ENCODE measurements at regions not wholly inside any gene's neighbourhood (a gene's known extent, or its start where the extent isn't known, plus 50 kb on each side); places are given as distances from the start of the nearest gene placed in this dataset.
"Not testable (repeated sequence)": the region's sequence is repeated elsewhere in the genome, so short reads cannot be mapped to it uniquely, and the experiment has no call there.

GRCh38 chr3:177351206-177351605 is 153.9 kb upstream of the TBL1XR1 start:
- H3K4me1 ChIP-seq (ENCODE audit: insufficient read depth, low read length): peaks cover under 1% of the 10 kb centered on the region
- DNase-seq: no peak
- no peak overlapping the region for H3K4me3 Mint-ChIP-seq
- H3K27ac ChIP-seq (ENCODE audit: low read depth, low read length): no peak overlapping the region
- H3K36me3 ChIP-seq (ENCODE audit: insufficient read depth, low read length): no peaks in the 10 kb centered on the region
- no peaks in the 10 kb centered on the region for H3K27me3 ChIP-seq (ENCODE audit: insufficient read depth, low read length, poor library complexity, severe bottlenecking)
- H3K4me3 ChIP-seq (ENCODE audit: low read length): no peak overlapping the region
- ChIA-PET POLR2A (no interaction called here), CTCF (no interaction called here)
- H3K9me3 ChIP-seq (ENCODE audit: low read length): no peaks in the 10 kb centered on the region
- H3K36me3 Mint-ChIP-seq: no peaks in the 10 kb centered on the region
- H3K27me3 Mint-ChIP-seq: no peaks in the 10 kb centered on the region
- peaks cover 0 to 12% (median 7%) of the 10 kb centered on the region in 3 donors for H3K4me1 Mint-ChIP-seq
- peak overlapping the region in 2 of 8 donors; percentile 2 to 24 for H3K27ac Mint-ChIP-seq
- H3K9me3 Mint-ChIP-seq: no peaks in the 10 kb centered on the region

GRCh38 chr3:177351757-177352158 is 154.5 kb upstream of the TBL1XR1 start:
- Histone ChIP-seq H3K4me3 (ENCODE audit: low read length) (no peak overlapping the region), H3K27me3 (ENCODE audit: insufficient read depth, low read length, poor library complexity, severe bottlenecking) (no peaks in the 10 kb centered on the region), H3K4me1 (ENCODE audit: insufficient read depth, low read length) (no peaks in the 10 kb centered on the region), H3K9me3 (ENCODE audit: low read length) (no peaks in the 10 kb centered on the region), H3K27ac (ENCODE audit: low read depth, low read length) (no peak overlapping the region), H3K36me3 (ENCODE audit: insufficient read depth, low read length) (no peaks in the 10 kb centered on the region)
- H3K27ac Mint-ChIP-seq: peak overlapping the region in 1 of 8 donors; percentile 2
- ChIA-PET CTCF (no interaction called here), POLR2A (no interaction called here)
- no peaks in the 10 kb centered on the region for H3K27me3 Mint-ChIP-seq
- no peak for DNase-seq
- no peak overlapping the region for H3K4me3 Mint-ChIP-seq
- H3K9me3 Mint-ChIP-seq: no peaks in the 10 kb centered on the region
- H3K36me3 Mint-ChIP-seq: no peaks in the 10 kb centered on the region
- H3K4me1 Mint-ChIP-seq: peaks cover 0 to 13% (median 8%) of the 10 kb centered on the region in 3 donors

- Histone ChIP-seq H3K27me3 (ENCODE audit: insufficient read depth, low read length, poor library complexity, severe bottlenecking) (no peaks in the 10 kb centered on the region), H3K36me3 (ENCODE audit: insufficient read depth, low read length) (no peaks in the 10 kb centered on the region), H3K27ac (ENCODE audit: low read depth, low read length) (no peak overlapping the region), H3K9me3 (ENCODE audit: low read length) (no peaks in the 10 kb centered on the region), H3K4me1 (ENCODE audit: insufficient read depth, low read length) (peaks cover 5% of the 10 kb centered on the region), H3K4me3 (ENCODE audit: low read length) (no peak overlapping the region)
- CTCF ChIA-PET: no interaction called here
- Mint-ChIP-seq H3K9me3 (no peaks in the 10 kb centered on the region), H3K4me3 (no peak overlapping the region), H3K4me1 (peaks cover 5 to 19% (median 13%) of the 10 kb centered on the region in 3 donors), H3K36me3 (no peaks in the 10 kb centered on the region), H3K27ac (no peak overlapping the region), H3K27me3 (no peaks in the 10 kb centered on the region)
- no peak for DNase-seq
- POLR2A ChIA-PET: no interaction called here
Observed at GRCh38 chr3:177352424-177352823, 155.1 kb upstream of the TBL1XR1 start.

GRCh38 chr3:177353140-177353539 is 155.9 kb upstream of the TBL1XR1 start:
- CTCF ChIA-PET: no interaction called here

GRCh38 chr3:177353879-177354278 is 156.6 kb upstream of the TBL1XR1 start:
- H3K4me1 ChIP-seq (ENCODE audit: insufficient read depth, low read length): peaks cover 19% of the 10 kb centered on the region
- H3K36me3 ChIP-seq (ENCODE audit: insufficient read depth, low read length); H3K9me3 Mint-ChIP-seq; H3K27ac Mint-ChIP-seq; POLR2A ChIA-PET; H3K27me3 ChIP-seq (ENCODE audit: insufficient read depth, low read length, poor library complexity, severe bottlenecking); H3K4me3 ChIP-seq (ENCODE audit: low read length); H3K27ac ChIP-seq (ENCODE audit: low read depth, low read length); H3K9me3 ChIP-seq (ENCODE audit: low read length); H3K27me3 Mint-ChIP-seq; H3K36me3 Mint-ChIP-seq; DNase-seq; CTCF ChIA-PET: not testable (repeated sequence)
- Mint-ChIP-seq H3K4me3 (peak overlapping the region in 1 of 7 donors; percentile 12), H3K4me1 (peaks cover 19 to 32% (median 28%) of the 10 kb centered on the region in 3 donors)

More at GRCh38 chr3:177353140-177353539, 155.9 kb upstream of the TBL1XR1 start:
- H3K36me3 Mint-ChIP-seq: no peaks in the 10 kb centered on the region
- Histone ChIP-seq H3K9me3 (ENCODE audit: low read length) (no peaks in the 10 kb centered on the region), H3K36me3 (ENCODE audit: insufficient read depth, low read length) (no peaks in the 10 kb centered on the region), H3K4me3 (ENCODE audit: low read length) (no peak overlapping the region), H3K27ac (ENCODE audit: low read depth, low read length) (no peak overlapping the region), H3K27me3 (ENCODE audit: insufficient read depth, low read length, poor library complexity, severe bottlenecking) (no peaks in the 10 kb centered on the region), H3K4me1 (ENCODE audit: insufficient read depth, low read length) (peaks cover 11% of the 10 kb centered on the region)
- no peaks in the 10 kb centered on the region for H3K27me3 Mint-ChIP-seq
- H3K27ac Mint-ChIP-seq: no peak overlapping the region
- H3K9me3 Mint-ChIP-seq: no peaks in the 10 kb centered on the region
- peaks cover 11 to 25% (median 20%) of the 10 kb centered on the region in 3 donors for H3K4me1 Mint-ChIP-seq
- no peak overlapping the region for H3K4me3 Mint-ChIP-seq
- POLR2A ChIA-PET: no interaction called here
- DNase-seq: no peak

GRCh38 chr3:177354466-177354865 is 157.2 kb upstream of the TBL1XR1 start:
- peak overlapping the region in 2 of 8 donors; percentile 8 to 25 for H3K27ac Mint-ChIP-seq

GRCh38 chr3:177356113-177356512 is 158.8 kb upstream of the TBL1XR1 start:
- H3K27me3 ChIP-seq (ENCODE audit: insufficient read depth, low read length, poor library complexity, severe bottlenecking): no peaks in the 10 kb centered on the region
- peaks cover 33% of the 10 kb centered on the region for H3K4me1 ChIP-seq (ENCODE audit: insufficient read depth, low read length)
- H3K27ac ChIP-seq (ENCODE audit: low read depth, low read length): no peak overlapping the region
- Mint-ChIP-seq H3K9me3 (peaks cover 0 to 3% (median 2%) of the 10 kb centered on the region in 5 donors), H3K27me3 (peaks cover 0 to 17% of the 10 kb centered on the region in 2 donors), H3K36me3 (peaks cover 0 to 4% (median 0%) of the 10 kb centered on the region in 3 donors), H3K4me1 (peaks cover 38 to 51% (median 50%) of the 10 kb centered on the region in 3 donors), H3K27ac (peak overlapping the region in 7 of 8 donors; percentile 21 to 99 (median 72)), H3K4me3 (peak overlapping the region in 1 of 7 donors; percentile 33)
- CTCF ChIA-PET: interaction anchor here (2.7 kb wide), 1 partner anchor 10 kb away, joined by 9 read pairs; no protein-coding TSS in a partner anchor
- POLR2A ChIA-PET: no interaction called here
- no peaks in the 10 kb centered on the region for H3K36me3 ChIP-seq (ENCODE audit: insufficient read depth, low read length)
- no peaks in the 10 kb centered on the region for H3K9me3 ChIP-seq (ENCODE audit: low read length)
- no peak for DNase-seq
- no peak overlapping the region for H3K4me3 ChIP-seq (ENCODE audit: low read length)

More at GRCh38 chr3:177354466-177354865, 157.2 kb upstream of the TBL1XR1 start:
- Histone ChIP-seq H3K36me3 (ENCODE audit: insufficient read depth, low read length) (no peaks in the 10 kb centered on the region), H3K27ac (ENCODE audit: low read depth, low read length) (no peak overlapping the region), H3K4me1 (ENCODE audit: insufficient read depth, low read length) (peaks cover 25% of the 10 kb centered on the region), H3K9me3 (ENCODE audit: low read length) (no peaks in the 10 kb centered on the region), H3K4me3 (ENCODE audit: low read length) (no peak overlapping the region), H3K27me3 (ENCODE audit: insufficient read depth, low read length, poor library complexity, severe bottlenecking) (no peaks in the 10 kb centered on the region)
- H3K9me3 Mint-ChIP-seq: no peaks in the 10 kb centered on the region
- ChIA-PET CTCF (no interaction called here), POLR2A (no interaction called here)
- peaks cover 24 to 38% (median 34%) of the 10 kb centered on the region in 3 donors for H3K4me1 Mint-ChIP-seq
- peaks cover 0 to 8% of the 10 kb centered on the region in 2 donors for H3K27me3 Mint-ChIP-seq
- no peaks in the 10 kb centered on the region for H3K36me3 Mint-ChIP-seq
- DNase-seq: no peak
- peak overlapping the region in 1 of 7 donors; percentile 12 for H3K4me3 Mint-ChIP-seq

- Histone ChIP-seq H3K27ac (ENCODE audit: low read depth, low read length) (peak overlapping the region; percentile 82), H3K27me3 (ENCODE audit: insufficient read depth, low read length, poor library complexity, severe bottlenecking) (no peaks in the 10 kb centered on the region), H3K4me3 (ENCODE audit: low read length) (no peak overlapping the region), H3K36me3 (ENCODE audit: insufficient read depth, low read length) (no peaks in the 10 kb centered on the region), H3K4me1 (ENCODE audit: insufficient read depth, low read length) (peaks cover 41% of the 10 kb centered on the region), H3K9me3 (ENCODE audit: low read length) (no peaks in the 10 kb centered on the region)
- peak overlapping the region in 1 of 7 donors; percentile 4 for H3K4me3 Mint-ChIP-seq
- no peak for DNase-seq
- peak overlapping the region in 7 of 8 donors; percentile 2 to 100 (median 99) for H3K27ac Mint-ChIP-seq
- H3K27me3 Mint-ChIP-seq: peaks cover 0 to 17% of the 10 kb centered on the region in 2 donors
- peaks cover 43 to 58% (median 58%) of the 10 kb centered on the region in 3 donors for H3K4me1 Mint-ChIP-seq
- H3K36me3 Mint-ChIP-seq: peaks cover 0 to 4% (median 0%) of the 10 kb centered on the region in 3 donors
- peaks cover 0 to 3% (median 2%) of the 10 kb centered on the region in 5 donors for H3K9me3 Mint-ChIP-seq
- ChIA-PET CTCF (interaction anchor here (1.1 to 2.7 kb wide), 3 partner anchors 10 to 306 kb away, joined by 3 to 9 read pairs (median 4); no protein-coding TSS in a partner anchor), POLR2A (interaction anchor here (0.6 to 6.9 kb wide), 2 partner anchors 160 to 237 kb away, joined by 3 to 213 read pairs; partner anchors contain the start of gene TBL1XR1)
Observed at GRCh38 chr3:177356952-177357351, 159.7 kb upstream of the TBL1XR1 start.

Measured in CD8-positive, alpha-beta memory T cell (primary cell).